NOMO-1 treated with dmso at 0.1 percent for 144 hours (cell line): ENCODE measurements at regions not wholly inside any gene's neighbourhood (a gene's known extent, or its start where the extent isn't known, plus 50 kb on each side); places are given as distances from the start of the nearest gene placed in this dataset.
"Not testable (repeated sequence)": the region's sequence is repeated elsewhere in the genome, so short reads cannot be mapped to it uniquely, and the experiment has no call there.

Source experiments
- DNase-seq: peaks from one replicate; lab custom pipeline; 2025; ENCODE audit not compliant: unreplicated experiment; lab: John Stamatoyannopoulos, UW

DNA sequence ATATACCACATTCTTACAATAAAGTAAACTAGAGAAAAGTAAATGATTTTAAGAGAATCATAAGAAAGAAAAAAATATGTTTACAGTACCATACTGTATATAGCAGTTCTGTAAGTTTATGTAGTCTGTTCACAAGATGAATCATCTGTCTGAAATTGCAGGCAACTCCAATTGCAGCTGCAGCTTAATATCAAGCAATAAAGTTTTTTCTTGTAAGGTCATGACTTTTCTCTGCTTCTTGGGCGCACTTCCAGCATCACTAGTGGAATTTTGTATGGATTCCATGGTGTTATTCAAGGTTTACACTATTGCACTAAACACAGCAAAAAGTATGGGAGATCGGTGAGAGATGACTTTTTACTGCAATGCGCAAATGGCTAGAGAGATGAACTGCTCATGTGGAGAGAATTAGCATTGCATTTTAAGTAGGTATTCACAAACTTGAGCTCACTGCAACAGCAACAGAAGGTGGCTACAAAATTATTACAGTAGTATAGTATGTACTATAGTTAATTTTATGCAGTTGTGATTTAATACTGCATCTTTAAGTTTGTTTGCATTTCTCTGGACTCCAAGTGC lies 445.4 kb upstream of the OR4E1 start:
- no peak for DNase-seq

DNA sequence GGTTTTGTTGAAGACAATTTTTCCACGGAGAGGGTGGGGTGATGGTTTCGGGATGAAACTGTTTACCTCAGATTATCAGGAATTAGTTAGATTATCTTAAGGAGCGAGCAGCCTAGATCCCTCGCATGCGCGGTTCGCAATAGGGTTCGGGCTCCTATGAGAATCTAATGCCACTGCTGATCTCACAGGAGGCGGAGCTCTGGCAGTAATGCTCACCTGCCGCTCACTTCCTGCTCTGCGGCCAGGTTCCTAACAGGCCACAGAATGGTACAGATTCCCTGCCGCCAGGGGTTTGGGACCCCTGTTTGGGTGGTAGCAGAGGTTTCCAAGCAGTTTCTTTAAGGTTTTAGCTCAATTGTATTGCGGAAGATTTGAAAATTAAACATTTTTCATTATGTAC lies 439.8 kb upstream of the OR4E1 start:
- DNase-seq = no peak

GRCh38 chr14:22112004-22112403 lies 438.4 kb upstream of the OR4E1 start:
- no peak for DNase-seq

DNA sequence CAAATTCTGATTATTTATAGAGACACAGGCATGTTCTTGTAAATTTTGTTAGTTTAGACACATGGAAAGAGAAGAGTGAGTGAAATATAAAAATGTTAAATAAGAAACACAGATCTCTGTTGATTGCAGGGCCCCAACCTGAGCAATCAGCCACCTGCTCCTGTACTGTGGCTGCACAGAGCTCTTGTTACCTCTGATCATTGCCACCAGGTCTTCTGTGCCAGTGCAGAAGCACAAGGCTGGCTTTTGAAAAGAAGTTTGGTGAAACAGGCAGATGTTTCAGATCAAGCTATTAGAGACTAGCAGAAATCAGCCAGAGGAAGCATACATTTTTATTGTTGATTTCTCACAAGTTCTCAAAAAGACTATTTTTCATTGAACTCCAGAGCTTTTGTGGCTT lies 434.1 kb upstream of the OR4E1 start:
- DNase-seq = no peak

DNA sequence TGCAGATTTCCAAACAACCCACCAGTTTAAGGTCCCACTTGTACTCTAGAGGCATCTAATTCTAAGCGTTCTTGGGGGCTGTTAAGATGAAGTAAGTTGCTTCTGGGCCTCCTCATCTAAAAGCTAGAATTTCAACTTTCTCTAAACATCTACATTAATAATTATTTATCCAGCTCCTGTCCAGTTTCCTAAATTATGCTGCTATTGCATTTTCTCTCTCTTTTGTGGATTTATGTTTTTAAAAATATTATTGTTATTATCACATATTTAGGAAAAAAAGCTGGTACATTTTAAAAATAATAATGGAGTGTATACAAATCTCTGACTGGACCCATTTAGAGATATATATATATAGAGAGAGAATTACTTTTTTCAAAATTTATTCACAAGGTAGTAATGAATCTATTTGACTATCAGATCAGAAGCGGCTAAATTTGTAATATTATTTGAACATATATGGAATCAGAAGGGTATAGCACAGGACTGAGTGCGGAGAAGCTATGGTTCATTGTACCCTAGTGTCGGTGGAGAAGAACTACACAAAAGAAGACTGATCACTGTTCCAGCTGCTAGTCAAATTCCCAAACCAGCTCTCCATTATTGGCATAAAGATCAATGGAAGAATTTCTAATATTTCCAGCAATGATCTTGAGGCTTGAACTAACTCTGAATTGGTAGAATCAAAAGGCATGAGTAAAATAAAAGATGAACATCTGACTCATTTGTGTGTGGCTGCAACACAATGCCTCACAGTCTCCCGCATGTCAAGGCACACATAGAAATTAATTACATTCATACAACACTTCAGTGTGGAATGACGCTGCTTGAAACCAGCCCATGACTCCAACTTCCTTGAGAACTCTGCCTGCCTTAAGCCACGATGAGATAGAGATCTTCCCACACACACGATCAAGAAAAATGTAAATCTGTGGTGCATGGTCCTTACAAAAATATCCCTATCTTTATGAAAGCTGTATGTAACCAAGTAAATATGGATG lies 433.4 kb upstream of the OR4E1 start:
- no peak for DNase-seq

- no peak for DNase-seq
These were observed 432.0 kb upstream of the OR4E1 start for GRCh38 chr14:22105624-22106006.

DNA sequence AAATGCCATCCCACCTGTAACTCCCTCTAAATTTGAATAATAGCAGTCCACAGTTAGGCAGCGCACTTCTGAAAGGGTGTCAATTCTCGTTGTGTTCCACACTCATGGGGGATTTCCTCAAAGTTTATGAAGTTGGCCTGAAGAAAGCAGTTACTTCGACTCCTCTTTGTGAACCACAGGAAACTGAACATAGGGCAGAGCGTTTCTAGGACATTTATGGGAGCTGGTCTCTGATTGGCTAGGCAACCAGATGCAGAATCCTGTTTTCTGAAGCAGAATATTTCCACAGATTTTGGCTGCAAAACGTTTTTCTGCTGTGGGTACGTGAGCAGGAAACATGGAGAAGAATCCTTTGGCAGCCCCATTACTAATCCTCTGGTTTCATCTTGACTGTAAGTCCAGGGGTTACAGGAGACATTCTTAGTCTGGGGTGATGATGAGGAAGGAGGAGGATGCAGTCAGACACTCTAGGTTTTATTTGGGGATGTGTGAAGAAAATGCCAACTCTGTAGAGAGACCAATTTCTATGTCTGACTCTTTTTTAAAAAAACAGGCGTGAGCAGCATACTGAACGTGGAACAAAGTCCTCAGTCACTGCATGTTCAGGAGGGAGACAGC lies 431.5 kb upstream of the OR4E1 start:
- no peak for DNase-seq

DNA sequence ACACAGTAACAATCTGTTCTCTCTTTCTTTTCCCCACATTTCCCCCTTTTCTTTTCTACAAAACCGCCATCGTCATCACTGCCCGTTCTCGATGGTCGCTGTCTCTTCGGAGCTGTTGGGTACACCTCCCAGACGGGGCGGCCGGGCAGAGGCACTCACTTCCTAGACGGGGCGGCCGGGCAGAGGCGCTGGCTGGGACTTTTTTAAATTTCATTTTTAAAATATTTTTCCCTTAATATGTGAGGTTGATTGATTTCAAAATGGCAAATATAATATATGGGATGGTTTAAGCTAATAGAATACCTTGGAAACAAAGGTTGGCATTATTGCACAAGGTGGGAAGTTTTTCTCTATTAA lies 427.1 kb upstream of the OR4E1 start:
- DNase-seq = not testable (repeated sequence)

DNA sequence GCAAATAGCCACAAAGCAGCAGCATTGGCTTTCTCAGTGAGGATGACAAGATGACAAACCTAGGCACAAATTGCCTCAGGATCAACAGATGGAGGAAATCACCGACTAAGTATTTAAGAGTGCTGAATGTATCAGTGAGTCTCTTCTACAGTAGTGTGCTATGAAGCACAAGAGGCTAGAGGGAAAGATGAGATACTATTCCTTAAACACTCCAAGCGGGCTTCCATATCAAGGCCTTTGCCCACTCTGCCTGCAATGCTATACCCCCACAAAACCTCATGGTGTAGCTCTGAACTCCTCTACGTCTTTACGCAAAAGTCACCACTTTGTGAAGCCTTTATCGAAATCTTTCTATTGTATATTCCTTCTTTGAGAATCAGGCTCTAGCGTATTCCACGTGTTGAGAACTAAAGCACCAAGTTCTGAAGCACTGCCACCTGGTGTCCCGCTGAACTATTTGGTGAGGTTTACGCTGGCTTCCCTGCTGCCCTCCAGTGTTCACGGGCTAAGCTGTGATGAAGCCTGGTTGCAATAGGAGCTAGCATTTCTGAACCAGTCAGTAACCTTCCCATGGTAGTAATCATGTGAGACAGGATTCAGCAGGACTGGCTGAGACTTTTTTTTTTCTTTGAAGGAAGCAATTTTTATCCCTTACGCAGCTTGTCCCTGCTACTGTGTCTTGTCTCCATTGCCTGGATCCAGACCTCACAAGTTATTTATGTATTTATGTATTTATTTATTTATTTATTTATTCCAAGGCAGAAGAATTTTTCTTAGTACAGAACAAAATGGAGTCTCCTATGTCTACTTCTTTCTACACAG lies 426.5 kb upstream of the OR4E1 start:
- DNase-seq = no peak

GRCh38 chr14:22098435-22098834 lies 424.8 kb upstream of the OR4E1 start:
- DNase-seq = no peak

GRCh38 chr14:22097586-22098292 lies 424.1 kb upstream of the OR4E1 start:
- DNase-seq = no peak

DNA sequence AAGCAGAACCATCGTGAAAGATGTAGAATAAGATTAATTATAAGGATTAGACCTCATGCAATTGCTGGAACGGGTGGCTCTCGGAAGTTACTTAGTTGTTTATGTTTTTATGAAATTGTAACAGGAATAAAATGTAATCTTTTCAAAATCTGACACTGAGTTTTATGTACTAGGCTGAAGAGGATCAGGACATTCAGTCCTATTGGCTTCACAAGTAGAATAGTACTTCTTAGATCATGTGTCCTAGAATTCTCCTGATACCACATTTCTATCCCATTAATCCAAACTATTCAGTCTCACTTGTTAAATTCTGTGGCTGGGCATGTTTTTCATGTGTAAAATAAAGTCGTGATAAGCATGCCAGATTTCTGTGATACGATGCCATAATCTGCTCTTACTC lies 423.5 kb upstream of the OR4E1 start:
- no peak for DNase-seq

DNA sequence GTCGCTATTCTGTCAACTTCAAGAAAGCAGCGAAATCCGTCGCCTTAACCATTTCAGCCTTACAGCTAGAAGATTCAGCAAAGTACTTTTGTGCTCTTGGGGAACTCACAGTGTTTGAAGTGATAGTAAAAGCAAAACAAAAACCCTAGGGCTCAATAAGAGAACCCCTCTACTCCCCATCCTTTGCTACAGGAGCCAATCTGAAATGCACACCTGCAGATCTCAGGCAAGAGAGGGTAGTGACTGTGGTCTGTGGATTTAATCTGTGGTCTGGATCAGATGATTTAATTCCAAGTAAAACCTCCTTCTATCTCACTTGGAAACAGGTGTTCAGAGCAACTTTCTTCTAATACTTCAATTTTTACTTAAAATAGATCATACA lies 422.9 kb upstream of the OR4E1 start:
- no peak for DNase-seq

DNA sequence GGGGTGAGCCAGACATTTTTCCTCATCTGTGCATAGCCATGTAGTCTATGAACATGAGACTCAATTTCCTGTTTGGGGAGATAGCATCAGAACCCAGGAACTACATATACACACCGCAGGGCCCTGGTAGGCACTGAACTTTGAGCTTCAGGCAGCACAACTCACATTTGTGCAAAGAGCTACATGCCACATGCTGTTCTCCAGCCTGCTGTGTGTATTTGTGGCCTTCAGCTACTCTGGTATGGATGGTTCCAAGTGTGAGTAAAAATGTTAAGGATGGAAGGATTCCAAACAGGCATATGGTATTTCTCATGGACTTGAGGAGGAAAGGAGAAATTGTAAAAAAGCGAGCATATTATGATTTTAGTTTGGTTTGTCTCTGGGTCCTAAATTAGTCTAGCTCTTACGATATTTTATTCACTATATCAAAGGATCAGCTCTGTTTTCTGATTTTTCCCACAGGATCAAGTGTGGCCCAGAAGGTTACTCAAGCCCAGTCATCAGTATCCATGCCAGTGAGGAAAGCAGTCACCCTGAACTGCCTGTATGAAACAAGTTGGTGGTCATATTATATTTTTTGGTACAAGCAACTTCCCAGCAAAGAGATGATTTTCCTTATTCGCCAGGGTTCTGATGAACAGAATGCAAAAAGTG lies 422.4 kb upstream of the OR4E1 start:
- no peak for DNase-seq

DNA sequence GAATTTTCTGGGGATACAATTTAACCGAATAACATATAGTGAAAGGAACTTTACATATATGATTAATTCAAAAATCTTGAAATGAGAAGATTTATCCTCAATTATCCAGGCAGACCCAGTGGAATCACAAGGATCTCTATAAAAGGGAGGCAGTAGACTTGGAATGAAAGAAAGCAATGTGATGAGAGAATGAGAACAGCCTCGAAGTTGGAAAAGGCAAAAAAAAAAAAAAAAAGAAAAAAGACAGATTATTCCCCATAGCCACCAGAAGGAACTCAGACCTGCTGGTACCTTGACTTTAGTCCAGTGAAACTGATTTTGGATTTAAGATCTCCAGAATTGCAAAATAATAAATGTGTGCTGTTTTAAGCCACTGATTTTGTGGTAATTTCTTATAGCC lies 416.3 kb upstream of the OR4E1 start:
- no peak for DNase-seq

DNA sequence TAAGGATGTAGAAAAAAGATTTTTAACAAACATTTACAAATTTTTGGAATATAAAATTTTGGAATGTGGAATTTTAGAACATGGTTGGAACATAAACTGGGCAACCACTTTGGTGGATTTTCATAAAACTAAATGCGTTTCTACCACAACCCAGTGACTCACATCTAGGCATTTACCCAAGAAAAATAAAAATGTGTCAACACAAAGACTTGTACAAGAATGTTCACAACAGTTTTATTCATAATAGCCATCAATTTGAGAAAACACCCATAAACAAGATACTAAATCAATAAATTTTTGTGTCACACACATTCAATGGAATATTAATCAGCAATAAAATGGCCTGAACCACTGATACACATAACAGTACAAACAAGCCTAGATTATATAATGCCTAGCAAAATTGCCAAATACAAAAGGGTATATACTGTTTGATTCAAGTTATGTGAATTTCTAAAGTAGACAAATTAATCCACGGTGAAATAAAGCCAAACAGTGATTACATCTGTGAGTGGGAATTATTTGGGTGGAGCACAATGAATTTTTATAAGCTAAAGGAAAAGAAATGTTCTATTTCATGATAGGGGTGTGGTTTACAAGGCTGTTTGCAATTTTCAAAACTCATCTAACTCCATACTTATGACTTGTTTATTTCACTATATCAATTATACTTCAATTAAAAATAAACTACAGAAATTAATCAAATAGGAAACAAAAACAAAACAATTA lies 415.2 kb upstream of the OR4E1 start:
- DNase-seq = no peak

DNA sequence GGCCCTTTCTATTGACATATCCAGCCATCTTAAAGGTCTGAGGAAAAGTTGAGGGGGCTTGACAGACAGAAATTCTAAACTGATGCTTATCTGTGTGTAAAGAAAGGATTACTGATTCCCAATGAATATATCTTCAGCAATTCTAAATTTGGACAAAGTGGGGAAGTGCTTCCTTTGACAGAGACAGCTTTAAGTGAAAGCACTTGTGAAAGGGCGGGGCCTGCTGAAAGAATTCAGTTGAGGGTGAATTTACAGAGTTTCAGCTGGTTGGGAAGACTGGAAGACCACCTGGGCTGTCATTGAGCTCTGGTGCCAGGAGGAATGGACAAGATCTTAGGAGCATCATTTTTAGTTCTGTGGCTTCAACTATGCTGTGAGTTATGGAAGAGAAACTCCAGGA lies 412.5 kb upstream of the OR4E1 start:
- DNase-seq = no peak

DNA sequence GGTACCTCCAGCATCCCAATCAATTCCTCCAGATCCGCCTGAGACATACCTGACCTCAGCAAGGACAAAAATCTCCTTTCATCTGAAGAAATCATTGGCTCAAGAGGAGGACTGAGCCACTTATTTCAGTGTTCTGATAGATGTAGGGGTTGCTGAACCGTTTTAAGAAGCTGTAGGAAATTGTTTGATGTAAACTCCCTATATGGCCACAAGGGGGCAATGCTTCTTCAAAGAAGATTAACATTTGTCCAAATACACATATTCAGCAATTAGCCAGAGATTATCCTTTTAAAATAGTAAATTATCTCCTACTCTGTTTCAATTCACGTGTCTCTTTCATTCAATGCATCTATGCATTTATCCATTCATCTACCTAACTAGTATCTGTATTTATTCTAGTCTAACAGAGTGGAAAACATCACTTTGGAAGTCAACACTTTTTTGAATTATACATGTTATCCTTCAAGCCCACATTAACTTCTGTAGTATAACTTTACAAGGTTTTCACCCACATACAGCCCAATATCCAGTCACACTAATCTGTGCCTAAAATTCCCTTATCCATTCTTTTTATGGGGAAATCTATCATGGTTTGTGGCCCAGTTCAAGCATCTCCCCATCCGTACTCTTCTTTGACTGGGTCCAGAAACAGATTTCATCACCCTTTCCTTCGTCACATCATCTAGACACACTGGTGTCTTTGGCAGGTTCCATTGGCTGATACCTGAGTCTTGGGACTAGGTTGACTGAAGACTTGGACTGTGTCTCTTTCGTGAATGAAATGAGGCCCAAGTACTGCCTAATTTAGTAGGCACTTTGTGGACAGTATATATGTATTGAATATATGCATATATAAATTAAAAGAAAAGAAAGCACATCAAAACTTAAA lies 411.0 kb upstream of the OR4E1 start:
- DNase-seq = no peak

DNA sequence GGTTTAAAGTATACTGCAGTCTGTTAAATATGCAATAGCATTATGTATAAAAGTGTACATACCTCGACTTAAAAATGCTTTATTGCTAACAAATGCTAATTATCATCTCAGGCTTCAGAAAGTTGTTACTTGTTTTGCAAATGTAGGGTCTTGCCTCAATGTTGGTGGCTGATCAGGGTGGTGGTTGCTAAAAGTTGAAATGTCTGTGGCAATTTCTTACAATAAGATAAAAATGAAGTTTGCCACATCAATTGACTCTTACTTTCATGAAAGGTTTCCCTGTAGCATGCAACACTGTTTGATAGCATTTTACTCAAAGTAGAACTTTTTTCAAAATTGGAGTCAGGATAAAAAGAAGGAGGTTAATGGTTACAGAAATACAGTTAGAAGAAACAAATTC lies 407.7 kb upstream of the OR4E1 start:
- DNase-seq = no peak
